Right hindlimb (tissue), 1 donor: ENCODE measurements at regions not wholly inside any gene's neighbourhood (a gene's known extent, or its start where the extent isn't known, plus 50 kb on each side); places are given as distances from the start of the nearest gene placed in this dataset.
"Not testable (repeated sequence)": the region's sequence is repeated elsewhere in the genome, so short reads cannot be mapped to it uniquely, and the experiment has no call there.

ENCODE experiments used
- DNase-seq: peaks from one replicate; pipeline ENCODE4 v3.0.0-alpha.2; 2018

DNA sequence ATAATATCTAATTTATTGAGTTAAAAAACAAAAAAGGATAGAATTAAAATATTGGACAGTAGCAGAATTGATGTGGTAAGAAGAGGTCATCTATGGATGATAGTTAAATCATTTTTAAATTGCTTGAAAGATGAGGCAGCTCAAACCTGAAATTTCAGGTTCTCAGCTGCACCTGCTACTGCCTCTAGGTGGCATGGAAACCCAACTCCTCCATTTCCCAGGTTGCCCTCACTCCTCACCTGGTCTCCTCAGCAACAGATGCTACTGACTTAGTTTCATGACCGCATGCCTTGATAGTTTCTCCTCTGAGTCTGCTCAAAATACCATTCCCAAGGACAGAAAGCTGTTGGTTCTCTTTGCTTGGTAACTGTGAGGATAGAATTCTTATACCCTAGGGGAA, 148.1 kb downstream of the ABHD5 start:
- DNase-seq, result no peak

DNA sequence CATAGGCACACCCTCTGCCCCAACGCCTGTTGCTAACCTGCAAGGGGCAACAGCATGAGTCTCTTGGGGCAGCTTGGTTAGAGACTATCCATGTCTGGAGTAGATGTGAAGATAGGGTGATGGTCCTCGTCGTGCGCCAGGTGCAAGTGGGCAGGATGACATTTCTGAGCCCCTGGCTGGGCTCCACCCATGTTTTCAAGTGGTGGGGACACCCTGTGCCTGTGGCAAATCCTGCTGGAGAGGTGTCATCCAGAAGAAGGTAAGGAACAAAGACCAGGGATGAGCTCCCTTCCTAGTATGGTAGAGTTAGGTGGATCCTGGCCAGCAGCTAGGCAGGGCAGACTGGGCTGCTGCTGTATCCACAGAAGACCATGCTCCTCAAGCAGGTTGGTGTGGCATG, 152.6 kb downstream of the ABHD5 start:
- DNase-seq, result no peak

DNA sequence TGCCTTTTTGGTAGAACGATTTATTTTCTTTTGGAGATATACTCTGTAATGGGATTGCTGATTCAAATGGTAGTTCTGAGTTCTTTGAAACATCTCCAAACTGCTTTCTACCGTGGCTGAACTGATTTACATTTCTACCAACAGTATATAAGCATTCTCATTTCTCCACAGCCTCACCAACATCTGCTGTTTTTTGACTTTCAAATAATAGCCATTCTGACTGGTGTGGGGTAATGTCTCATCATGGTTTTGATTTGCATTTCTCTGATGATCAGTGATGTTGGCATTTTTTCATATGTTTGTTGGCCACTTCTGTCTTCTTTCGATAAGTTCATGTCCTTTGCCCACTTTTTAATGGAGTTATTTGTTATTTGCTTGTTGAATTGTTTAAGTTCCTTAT, 154.0 kb downstream of the ABHD5 start:
- DNase-seq, result no peak

DNA sequence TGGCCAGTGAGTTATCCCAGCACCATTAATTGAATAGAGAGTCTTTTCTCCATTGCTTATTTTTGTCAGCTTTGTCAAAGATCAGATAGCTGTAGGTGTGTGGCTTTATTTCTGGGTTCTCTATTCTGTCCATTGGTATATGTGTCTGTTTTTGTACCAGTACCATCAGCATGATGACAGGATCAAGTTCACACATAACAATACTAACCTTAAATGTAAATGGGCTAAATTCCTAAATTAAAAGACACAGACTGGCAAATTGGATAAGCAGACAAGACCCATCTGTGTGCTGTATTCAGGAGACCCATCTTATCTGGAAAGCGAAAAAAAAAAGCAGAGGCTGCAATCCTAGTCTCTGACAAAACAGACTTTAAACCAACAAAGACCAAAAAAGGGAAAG, 154.8 kb downstream of the ABHD5 start:
- not testable (repeated sequence) for DNase-seq

DNA sequence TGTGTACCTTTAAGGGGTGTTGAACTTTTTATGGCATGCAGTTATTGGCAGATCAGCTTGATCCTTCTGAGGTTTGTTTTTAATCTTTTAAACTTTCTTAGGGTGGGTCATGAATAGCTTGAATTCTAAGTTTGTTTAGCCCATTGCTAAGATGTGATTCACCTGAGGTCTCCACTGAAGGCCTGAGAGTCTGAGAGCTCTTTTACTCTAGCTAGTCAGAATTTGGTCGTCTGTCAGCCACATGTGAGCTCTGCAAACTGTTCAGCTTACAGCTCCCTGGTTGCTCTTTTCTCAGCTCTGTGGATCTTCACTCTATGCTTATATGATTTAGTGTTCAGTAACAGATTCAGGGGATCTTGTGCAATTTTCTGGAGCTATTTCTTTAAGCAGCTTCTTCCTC, 161.3 kb downstream of the ABHD5 start:
- no peak for DNase-seq

DNA sequence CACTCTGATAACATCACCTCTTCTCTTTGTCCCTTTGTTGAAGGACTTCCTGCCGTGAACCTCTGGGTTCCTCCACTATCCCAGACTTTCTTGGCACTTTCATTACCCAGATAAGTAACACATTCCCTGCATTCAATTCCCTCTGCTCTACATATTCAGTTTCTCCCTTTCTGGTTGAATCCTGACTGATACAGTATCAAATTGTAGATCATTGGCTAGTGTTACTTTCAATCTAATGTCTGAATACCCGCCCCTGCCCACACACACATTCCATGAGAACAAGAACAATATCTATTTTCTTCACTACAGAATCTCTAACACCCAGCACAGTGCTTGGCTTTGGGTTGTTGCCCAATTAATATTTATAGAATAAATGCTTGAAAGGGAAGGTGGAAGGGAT, 163.5 kb downstream of the ABHD5 start:
- DNase-seq, result no peak

DNA sequence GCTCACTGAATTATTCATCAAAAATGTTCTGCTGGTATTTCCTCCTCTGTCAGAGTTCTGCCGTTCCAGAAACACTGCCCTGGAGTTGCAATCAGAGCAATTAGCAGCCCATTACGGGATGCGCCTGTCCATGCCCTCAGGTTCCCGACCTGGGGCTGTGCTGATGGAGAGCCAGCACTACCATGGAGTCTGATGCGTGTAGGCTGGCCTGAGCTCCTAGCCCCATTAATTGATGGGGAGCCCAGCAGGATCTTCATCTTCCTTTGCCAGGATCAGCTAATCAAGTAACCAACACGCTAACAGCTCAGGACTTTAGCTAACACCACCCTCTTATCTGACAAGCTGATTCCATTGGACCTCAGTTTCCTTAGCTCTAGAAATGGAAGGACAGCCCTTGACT, 164.2 kb downstream of the ABHD5 start:
- DNase-seq, result no peak

DNA sequence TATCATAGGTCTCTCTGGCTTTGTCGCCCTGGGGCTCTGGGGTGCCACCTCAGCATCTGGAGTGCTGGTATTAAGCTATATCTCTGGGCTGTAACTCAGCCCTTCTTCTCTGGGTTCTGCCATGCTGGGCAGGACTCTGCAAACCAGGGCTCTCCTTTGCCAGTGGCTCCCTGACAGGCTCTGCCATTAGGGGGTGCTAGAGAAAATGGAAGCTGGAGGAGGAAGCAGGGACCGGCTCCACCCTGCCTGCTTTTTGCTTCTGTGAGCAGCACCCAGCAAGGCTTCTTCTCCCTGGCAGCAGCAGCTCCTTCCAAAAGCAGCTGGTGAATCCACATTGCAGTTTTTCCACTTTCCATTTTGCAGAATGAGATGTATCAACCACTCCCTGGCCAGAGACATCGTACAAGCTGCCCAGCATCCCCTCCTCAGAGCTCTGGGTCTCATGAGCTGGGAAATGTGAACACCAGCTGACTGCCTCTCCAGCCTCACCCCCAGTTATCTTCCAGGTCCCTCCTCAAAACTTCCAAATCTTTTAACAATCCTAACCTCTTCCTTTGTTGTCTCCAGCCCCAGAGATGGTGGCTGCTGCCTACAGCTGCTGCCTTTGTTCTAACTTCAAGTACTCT, 165.0 kb downstream of the ABHD5 start:
- peak; percentile 45 for DNase-seq

DNA sequence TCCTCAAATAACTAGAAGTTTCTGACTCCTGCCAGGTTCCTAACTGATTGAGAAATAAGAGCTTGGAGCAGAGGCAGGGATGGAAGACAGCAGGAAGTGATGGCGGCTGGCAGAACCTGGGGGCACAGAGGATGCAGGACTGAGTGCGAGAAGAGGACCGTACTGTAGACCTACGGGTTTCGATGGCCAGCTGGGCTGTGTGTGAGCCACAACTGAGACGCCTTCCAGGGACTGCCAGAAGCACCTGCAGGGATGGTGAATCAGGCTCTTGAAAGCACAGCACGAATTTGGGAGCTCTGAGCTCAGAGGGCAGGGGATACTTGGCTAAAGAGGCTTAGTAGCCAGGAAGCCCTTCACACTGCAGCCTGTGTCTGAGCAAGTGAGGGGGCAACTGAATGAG, 165.6 kb downstream of the ABHD5 start:
- DNase-seq, result no peak

DNA sequence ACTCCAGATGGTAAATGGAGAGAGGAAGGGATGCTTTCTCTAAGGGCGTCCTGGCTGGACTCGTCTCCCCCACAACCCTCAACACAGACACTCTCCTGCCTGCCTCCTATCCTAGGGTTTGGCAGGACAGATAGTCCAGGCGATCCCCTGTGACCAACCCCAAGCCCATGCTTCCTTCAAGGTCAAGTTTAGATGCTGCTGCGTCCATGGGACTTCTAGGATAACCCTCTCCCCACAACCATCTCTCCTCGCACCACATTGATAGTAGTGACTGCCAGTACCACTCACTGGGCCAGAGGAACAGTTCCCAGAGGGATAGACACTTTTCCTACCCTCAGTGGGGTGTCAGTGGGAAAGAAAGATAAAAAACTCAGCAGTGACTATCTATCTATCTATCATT, 166.0 kb downstream of the ABHD5 start:
- no peak for DNase-seq

DNA sequence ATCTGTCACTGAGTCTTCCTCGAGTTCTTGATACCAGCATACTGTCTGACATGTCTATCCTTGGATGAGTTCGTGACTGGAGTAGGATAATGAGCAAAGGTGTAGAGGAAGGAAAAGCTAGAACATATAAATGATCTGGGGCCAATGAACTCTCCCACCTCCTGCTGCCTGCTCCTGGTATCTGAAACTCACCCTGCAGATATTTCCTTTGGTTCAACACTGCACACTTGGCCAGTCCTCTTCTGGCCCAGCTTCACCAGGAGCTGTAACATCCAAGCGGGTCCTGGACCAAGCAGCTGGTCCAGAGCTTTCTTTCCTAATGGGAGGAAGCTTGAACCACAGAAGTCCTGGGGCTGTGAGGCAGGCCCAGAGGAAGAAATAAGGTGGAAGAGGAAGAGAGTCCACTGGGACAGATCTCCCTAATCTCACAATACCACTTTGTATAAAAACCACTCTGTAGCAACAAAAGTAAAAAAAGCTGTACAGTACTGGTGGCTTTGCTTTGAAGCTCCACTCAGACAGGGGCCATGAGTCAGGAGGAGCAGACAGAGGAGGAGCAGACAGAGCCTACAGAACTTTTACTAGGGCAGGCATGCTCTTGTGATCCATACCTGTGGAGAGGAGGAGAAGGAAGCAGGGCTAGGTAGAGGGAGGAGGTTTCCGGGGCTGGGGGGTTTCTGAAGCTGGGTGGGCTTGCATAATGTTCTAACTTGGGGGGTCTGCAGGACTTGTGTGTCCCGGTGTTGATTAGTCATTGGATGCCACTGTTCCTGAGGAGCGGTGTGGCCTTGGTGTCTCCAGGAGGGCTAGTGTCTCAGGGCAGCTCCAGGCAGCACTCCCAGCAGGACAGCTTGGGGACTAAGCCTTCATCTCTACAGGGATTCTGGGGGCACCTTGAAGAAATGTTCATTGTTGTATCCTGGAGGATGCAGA, 166.9 kb downstream of the ABHD5 start:
- no peak for DNase-seq

DNA sequence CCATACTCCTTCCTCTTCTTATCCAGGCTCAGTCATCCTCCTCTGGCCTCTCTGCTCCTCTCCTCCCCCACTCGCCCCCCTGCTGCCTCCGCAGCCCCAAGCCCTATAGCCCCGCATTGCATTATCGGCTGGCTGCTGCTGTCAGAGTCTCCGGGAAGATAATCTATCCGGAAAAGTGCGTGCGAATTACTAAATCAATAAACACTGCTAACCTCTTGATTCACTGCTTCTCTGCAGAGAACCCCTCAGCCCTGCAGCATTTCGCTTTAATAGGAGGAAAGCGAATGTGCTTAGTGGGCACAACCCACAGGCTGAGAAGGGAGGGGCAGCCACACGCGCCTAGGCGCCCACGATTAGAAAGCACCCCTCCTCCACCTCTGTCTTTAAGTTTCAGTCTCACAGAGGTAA, 167.6 kb downstream of the ABHD5 start:
- DNase-seq, result no peak

DNA sequence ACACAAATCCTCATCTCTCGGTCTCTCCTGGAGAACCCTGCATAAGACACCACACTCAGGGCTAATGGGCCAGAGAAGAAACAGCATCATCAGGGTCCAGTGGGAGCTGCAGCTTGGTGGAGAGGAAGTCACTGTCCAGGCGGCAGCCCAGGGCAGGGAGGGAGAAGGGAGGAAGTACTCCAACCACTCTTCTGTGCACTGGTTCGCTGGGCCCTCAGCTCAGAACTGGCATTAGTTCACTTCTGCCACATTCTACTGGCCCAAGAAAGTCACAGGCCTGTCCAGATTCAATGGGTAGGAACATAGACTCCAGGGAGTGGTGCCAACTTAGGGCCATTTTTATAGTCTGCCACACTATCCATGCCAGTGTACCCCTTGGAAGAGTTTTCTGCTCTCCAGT, 169.0 kb downstream of the ABHD5 start:
- no peak for DNase-seq

DNA sequence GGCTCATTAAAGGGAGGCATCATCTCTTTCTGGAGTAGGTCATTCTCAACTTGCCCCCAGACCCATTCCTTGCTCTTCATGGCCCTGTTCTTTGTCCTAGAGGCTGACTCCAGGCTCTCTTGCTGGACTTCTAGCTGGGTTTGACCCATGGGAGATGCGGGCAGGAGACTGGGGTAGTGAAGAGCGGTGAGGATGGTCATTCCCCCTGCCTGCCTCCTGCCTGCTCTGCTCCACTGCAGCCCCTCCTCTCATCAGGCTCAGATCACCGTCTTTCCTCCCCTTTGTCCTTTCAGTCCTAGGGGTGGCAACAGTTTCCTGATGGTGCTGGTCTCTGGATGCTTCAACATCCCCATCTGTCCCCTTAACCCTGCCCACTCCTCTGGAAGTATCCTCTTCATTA, 170.9 kb downstream of the ABHD5 start:
- no peak for DNase-seq

DNA sequence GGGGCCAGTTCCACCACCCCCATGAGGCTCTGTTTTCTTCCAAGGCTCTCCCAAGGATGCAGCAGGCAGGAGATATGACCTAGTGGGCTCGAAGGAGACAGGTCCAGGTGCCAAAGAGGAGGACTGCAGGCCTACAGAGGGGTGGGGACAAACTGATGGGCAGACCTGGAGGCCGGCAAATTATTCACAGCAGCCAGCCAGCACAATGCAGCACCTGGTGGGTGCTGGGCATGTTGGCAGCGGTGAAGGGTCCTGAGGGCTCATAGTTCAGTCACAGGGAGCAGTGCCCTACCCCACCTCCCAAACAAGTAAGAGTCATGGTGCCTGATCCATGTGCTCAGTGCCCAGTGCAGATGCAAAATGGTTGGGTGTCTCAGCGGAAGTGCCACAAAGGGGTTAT, 171.7 kb downstream of the ABHD5 start:
- no peak for DNase-seq

DNA sequence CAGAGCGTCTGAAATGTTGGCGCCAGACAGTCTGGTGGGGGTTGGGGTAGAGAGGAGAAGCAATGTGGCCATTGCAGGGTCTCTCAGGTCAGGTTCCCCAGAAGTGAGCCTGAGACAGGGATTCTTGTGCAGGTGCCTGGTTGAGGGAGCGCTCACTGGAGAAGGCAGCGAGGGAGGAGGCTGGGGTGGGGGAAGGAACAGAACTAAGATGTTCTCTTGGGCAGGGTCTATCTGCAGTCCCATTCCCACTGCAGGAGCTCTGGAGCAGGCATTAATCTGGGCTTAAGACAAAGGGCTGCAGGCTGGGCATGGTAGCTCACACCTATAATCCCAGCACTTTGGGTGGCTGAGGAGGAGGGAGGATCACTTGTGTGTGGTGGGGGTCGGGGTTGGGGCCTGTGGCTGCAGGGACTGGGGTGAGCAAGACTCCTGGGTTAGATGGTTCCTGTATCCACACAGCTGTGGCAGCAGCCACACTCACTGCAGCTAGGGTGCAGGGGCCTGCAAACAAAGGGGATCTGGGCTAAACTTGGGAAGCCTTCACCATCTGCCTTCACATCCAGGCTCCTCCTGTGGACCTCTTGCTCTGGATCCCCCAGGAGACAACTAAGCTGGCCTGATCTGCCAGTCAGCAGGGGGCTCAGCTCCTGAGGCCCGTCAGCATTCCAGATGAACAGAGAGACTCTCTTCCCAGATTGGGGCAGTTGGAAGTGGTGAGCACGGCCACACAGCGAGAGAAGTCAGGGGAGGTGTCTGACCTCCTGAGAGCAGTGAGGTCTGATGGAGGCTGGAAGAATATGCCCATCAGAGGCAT, 172.5 kb downstream of the ABHD5 start:
- no peak for DNase-seq

DNA sequence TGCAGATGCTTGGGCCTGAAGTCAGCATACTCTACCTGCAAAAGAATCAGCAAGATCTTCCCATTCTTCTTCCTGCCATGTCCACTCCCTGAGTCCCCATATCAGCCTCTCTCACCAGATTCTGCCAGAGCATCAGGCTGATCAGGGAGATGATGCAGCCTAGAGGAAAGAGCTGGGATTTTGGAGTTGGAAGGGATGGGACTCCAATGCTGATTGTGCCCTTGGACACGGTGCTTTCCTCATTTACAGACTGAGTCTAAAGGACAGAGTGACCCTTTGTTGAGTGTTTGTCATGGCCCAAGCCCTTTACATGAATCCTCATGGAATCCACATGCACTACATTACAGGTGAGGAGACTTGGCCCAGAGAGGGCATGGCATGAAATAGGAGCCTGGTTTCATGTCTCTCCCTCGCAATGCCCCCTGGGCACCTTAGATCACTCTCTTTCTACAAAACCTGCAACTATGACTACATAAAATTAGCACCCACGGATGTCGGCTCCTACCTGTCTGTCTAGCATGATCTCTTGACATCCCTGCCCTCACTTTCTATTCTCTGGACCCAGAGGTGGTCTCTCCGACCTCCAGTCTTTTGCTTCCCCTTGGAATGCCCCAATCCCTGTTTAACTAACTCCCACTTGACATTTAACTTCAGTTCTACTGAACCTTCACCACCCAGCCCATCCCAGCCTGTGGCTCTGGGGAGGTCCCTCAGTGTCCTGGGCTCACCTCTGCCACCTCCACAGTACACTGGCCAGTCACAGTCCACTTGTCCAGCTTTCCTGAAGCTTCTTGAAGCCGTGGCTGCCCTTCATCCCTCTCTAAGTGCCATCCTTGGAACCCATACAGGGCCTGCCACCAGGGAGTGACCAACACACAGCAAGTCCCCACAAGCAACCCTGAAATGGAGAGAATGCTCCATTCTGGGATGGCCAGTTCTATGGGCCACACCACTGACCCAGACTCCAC, 173.5 kb downstream of the ABHD5 start:
- DNase-seq, result no peak

DNA sequence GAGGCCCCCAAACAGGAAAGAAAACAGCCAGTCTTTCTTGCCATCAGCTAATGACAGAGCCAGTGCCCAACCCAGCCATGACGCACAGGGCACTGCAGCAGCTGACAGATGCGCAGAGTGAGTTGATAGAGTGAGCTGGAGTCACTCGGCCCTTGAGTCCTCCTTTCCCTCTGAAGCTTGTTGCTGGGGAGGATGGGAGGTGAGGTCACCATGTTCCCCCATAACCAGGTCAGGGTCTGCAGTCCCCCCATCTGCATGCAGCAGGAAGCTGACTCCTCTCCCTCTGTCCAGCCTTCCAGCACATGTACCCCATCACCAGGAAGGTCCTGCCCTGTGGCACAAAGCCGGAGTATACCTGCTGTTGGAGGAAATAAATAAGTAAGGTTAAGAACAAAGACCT, 174.6 kb downstream of the ABHD5 start:
- DNase-seq, result no peak

DNA sequence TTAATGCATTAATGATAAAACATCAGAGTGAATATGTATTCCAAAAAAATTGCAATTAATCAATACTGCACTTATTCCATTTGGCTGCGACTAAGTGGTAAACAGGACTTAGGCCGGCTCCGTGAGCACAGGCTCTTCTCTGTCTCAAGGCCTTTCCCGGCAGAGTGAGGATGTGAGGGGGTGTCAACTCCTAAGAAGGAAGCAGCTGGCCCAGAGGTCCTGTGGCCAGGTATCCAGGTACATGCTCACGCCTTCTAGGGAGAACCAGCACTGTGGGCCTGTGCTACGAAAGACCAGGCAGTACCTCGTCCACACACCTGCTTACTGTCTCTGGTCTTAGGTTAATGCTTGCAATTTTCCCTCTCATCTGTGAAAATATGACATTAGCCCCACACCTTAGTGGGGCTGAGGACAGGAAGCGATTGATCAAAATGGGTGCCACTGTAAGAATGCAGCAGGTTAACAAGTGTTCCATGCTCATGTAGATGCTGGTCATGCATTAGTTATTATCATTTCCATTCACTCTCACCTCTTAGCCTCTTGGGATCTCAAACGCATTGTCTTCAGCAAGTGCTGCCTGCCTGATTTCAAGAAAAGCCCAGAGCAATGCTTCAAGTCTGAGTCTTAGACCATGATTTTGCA, 175.3 kb downstream of the ABHD5 start:
- no peak for DNase-seq

DNA sequence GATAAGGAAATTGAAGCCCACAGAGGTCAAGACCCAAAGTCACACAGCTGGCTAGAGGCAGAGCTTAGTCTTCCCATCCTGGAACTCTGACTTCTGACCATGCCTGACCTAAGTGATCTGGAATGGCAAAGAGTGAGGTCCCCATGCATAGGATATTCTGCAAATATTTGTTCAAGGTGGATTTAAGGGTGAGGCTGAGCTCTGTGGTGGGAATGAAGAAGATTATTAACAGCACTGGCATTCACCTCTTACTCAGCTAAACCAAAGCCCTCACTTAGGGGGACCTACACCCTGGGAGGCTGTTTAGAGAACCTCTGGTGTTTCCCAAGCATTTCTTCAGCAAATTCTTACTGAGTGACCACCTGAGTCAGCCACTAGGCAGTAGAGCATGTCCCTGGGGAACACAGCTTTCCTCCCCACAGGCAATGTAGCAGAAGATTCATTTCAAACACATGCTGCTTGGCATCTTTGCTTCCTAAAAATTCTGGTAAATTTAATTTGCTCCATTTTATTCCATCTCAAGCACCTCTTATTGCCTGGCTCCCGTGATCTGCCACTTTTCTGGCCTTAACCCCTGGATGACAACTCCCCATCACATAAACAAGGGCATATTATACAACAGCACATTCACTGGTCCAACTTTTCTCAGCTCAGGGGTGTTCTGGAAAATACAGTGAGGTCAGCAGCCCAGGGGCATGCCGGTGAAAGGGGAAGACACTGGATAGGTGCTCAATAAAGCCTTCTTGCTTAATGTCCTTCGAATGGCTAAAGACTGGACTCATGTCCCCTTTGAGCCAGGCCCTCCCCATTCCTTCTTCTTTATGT, 176.0 kb downstream of the ABHD5 start:
- DNase-seq, result no peak
